Natural killer cell (primary cell): ENCODE measurements at regions not wholly inside any gene's neighbourhood (a gene's known extent, or its start where the extent isn't known, plus 50 kb on each side); places are given as distances from the start of the nearest gene placed in this dataset.

Experiments
- ATAC-seq, 3 donors: fragments of 150-1000 bp in 2 of 3; fragments of 200-7000 bp in 1 of 3; cut with Tn5 transposase; 1 replicate in 1 of 3; 2 replicates in 2 of 3; pipeline ENCODE4 v1.10.0; 2021; ENCODE audit warnings: mild to moderate bottlenecking in 2 of 3, moderate library complexity in 2 of 3
- DNase-seq, 2 donors: peaks; one replicate each; pipeline versions ENCODE4 v3.0.0 to v3.0.0-alpha.2; 2013 to 2021; ENCODE audit warnings: mixed read lengths in 1 of 2
- H3K27ac ChIP-seq: one replicate; pipeline ENCODE4 v1.5.1; 2013; ENCODE audit warnings: mild to moderate bottlenecking, low read length
- H3K27me3 ChIP-seq: one replicate; pipeline ENCODE4 v1.6.1; 2013; ENCODE audit warnings: low read length; ENCODE audit not compliant: control insufficient read depth, insufficient read depth
- H3K36me3 ChIP-seq: one replicate; pipeline ENCODE4 v1.6.1; 2013; ENCODE audit warnings: low read length; ENCODE audit not compliant: control insufficient read depth, insufficient read depth
- H3K4me1 ChIP-seq: one replicate; pipeline ENCODE4 v1.6.1; 2013; ENCODE audit warnings: low read length; ENCODE audit not compliant: control insufficient read depth, insufficient read depth
- H3K4me3 ChIP-seq: one replicate; pipeline ENCODE4 v1.5.1; 2013; ENCODE audit warnings: low read length
- H3K9me3 ChIP-seq: one replicate; pipeline ENCODE4 v1.6.1; 2013; ENCODE audit warnings: low read length; ENCODE audit not compliant: control insufficient read depth, insufficient read depth
- H3K27ac Mint-ChIP-seq, 2 donors: one replicate each; pipeline ENCODE4 v1.8.0; 2022; ENCODE audit warnings: mild to moderate bottlenecking in 2 of 2, mixed read lengths in 2 of 2, moderate library complexity in 1 of 2
- H3K27me3 Mint-ChIP-seq, 2 donors: one replicate each; pipeline ENCODE4 v1.8.0; 2022; ENCODE audit warnings: low read depth in 2 of 2, mixed read lengths in 2 of 2
- H3K36me3 Mint-ChIP-seq: one replicate; pipeline ENCODE4 v1.8.0; 2022; ENCODE audit warnings: mixed read lengths
- H3K4me1 Mint-ChIP-seq, 2 donors: one replicate each; pipeline ENCODE4 v1.8.0; 2022; ENCODE audit warnings: mixed read lengths in 2 of 2
- H3K4me3 Mint-ChIP-seq: one replicate; pipeline ENCODE4 v1.8.0; 2022; ENCODE audit warnings: mild to moderate bottlenecking, moderate library complexity, mixed read lengths
- H3K9me3 Mint-ChIP-seq, 2 donors: one replicate each; pipeline ENCODE4 v1.8.0; 2022; ENCODE audit warnings: mixed read lengths in 2 of 2
- CTCF ChIP-seq: fragments of 200-600 bp; IDR thresholded peaks from one replicate; pipeline ENCODE4 v1.8.0; 2022; ENCODE audit warnings: antibody characterized with exemption
- WGBS: methylation state at CpG from one replicate; pipeline ENCODE4 v1.1.7; 2013; ENCODE audit warnings: missing lambda C conversion rate; ENCODE audit not compliant: insufficient coverage; 5-methylcytosine and 5-hydroxymethylcytosine counted together
- intact Hi-C: fragments of 100-400 bp; cut with micrococcal nuclease; formaldehyde crosslinking; loops from one replicate; pipeline ENCODE4 v1.14.2; 2022

GRCh38 chr4:96025011-96025410 is 185.1 kb downstream of the PDHA2 start:
- no peak for TF ChIP-seq CTCF
- Histone ChIP-seq H3K27me3 (no peaks in the 10 kb centered on the region), H3K4me3 (no peak overlapping the region), H3K9me3 (no peaks in the 10 kb centered on the region), H3K36me3 (no peaks in the 10 kb centered on the region), H3K27ac (no peak overlapping the region), H3K4me1 (no peaks in the 10 kb centered on the region)
- Mint-ChIP-seq H3K4me3 (no peak overlapping the region), H3K36me3 (no peaks in the 10 kb centered on the region), H3K4me1 (no peaks in the 10 kb centered on the region), H3K27ac (no peak overlapping the region), H3K27me3 (no peaks in the 10 kb centered on the region), H3K9me3 (peaks cover 0 to 6% of the 10 kb centered on the region in 2 donors)
- WGBS = no CpG with 5 or more reads among the region's 1 CpG
- DNase-seq (no peak), ATAC-seq (no peak)
- intact Hi-C loops = no loop called here

- no peaks in the 10 kb centered on the region for H3K27me3 ChIP-seq
- Mint-ChIP-seq H3K27ac (no peak overlapping the region), H3K9me3 (peaks cover 0 to 2% of the 10 kb centered on the region in 2 donors), H3K4me1 (no peaks in the 10 kb centered on the region), H3K27me3 (no peaks in the 10 kb centered on the region), H3K36me3 (no peaks in the 10 kb centered on the region), H3K4me3 (no peak overlapping the region)
- H3K9me3 ChIP-seq = no peaks in the 10 kb centered on the region
- intact Hi-C loops = no loop called here
- ATAC-seq = no peak
- no peak for DNase-seq
- H3K4me3 ChIP-seq = no peak overlapping the region
- no peaks in the 10 kb centered on the region for H3K4me1 ChIP-seq
- H3K36me3 ChIP-seq = no peaks in the 10 kb centered on the region
- TF ChIP-seq CTCF = no peak
- H3K27ac ChIP-seq = no peak overlapping the region
These were observed 195.8 kb downstream of the PDHA2 start for GRCh38 chr4:96035727-96036126.

- no peak for ATAC-seq
These were observed 196.9 kb downstream of the PDHA2 start for GRCh38 chr4:96036781-96037180.

More at GRCh38 chr4:96036781-96037180, 196.9 kb downstream of the PDHA2 start:
- TF ChIP-seq CTCF = no peak
- intact Hi-C loops = no loop called here
- Mint-ChIP-seq H3K27ac (no peak overlapping the region), H3K36me3 (no peaks in the 10 kb centered on the region), H3K27me3 (no peaks in the 10 kb centered on the region), H3K4me1 (no peaks in the 10 kb centered on the region), H3K9me3 (peaks cover 0 to 2% of the 10 kb centered on the region in 2 donors), H3K4me3 (no peak overlapping the region)
- H3K9me3 ChIP-seq = no peaks in the 10 kb centered on the region
- no peak for DNase-seq
- H3K36me3 ChIP-seq = no peaks in the 10 kb centered on the region
- H3K4me3 ChIP-seq = no peak overlapping the region
- H3K27ac ChIP-seq = no peak overlapping the region
- H3K4me1 ChIP-seq = no peaks in the 10 kb centered on the region
- 73% methylated on average over 3 of the region's 3 CpGs for WGBS
- H3K27me3 ChIP-seq = no peaks in the 10 kb centered on the region
